Activated CD8-positive, alpha-beta T cell treated with anti-CD3 and anti-CD28 coated beads, Interleukin-2, amount 10 ng/mL, durations not matched to agents 7 days and 5 days (primary cell): ENCODE measurements at regions not wholly inside any gene's neighbourhood (a gene's known extent, or its start where the extent isn't known, plus 50 kb on each side); places are given as distances from the start of the nearest gene placed in this dataset.

Experiments
- ATAC-seq: fragments of 150-1000 bp; cut with Tn5 transposase; one replicate; pipeline ENCODE4 v1.10.0; 2021; ENCODE audit warnings: moderate library complexity
- CTCF ChIA-PET: fragments of 350-600 bp; sonication (Branson Sonifier 250); formaldehyde crosslinking; loops from one replicate; lab custom pipeline; 2021; ENCODE audit warnings: antibody characterized with exemption; lab: Charles Lee
- POLR2A ChIA-PET: fragments of 350-600 bp; sonication (Branson Sonifier 250); formaldehyde crosslinking; loops from one replicate; lab custom pipeline; 2021; ENCODE audit warnings: antibody characterized with exemption; lab: Charles Lee
- DNase-seq: peaks from one replicate; pipeline ENCODE4 v3.0.0-alpha.2; 2020
- H3K27ac Mint-ChIP-seq: one replicate; pipeline ENCODE4 v1.8.0; 2021; ENCODE audit warnings: mild to moderate bottlenecking, mixed read lengths
- H3K27me3 Mint-ChIP-seq: one replicate; pipeline ENCODE4 v1.8.0; 2021; ENCODE audit warnings: low read depth, mixed read lengths
- H3K36me3 Mint-ChIP-seq: one replicate; pipeline ENCODE4 v1.8.0; 2021; ENCODE audit warnings: low read depth, mixed read lengths
- H3K4me1 Mint-ChIP-seq: one replicate; pipeline ENCODE4 v1.8.0; 2021; ENCODE audit warnings: low read depth, mixed read lengths
- H3K4me3 Mint-ChIP-seq: one replicate; pipeline ENCODE4 v1.8.0; 2021; ENCODE audit warnings: mild to moderate bottlenecking, mixed read lengths
- H3K9me3 Mint-ChIP-seq: one replicate; pipeline ENCODE4 v1.8.0; 2022; ENCODE audit warnings: mixed read lengths; ENCODE audit not compliant: insufficient read depth

- Mint-ChIP-seq H3K4me1 (no peaks in the 10 kb centered on the region), H3K27me3 (peaks cover 2% of the 10 kb centered on the region), H3K9me3 (no peaks in the 10 kb centered on the region), H3K27ac (no peak overlapping the region), H3K4me3 (no peak overlapping the region), H3K36me3 (no peaks in the 10 kb centered on the region)
- ATAC-seq (no peak), DNase-seq (no peak)
- ChIA-PET POLR2A (no interaction called here), CTCF (no interaction called here)
Observed at GRCh38 chr11:134794192-134794591, 382.1 kb upstream of the B3GAT1 start.

GRCh38 chr11:134792677-134793076 lies 380.6 kb upstream of the B3GAT1 start:
- Mint-ChIP-seq H3K9me3 (no peaks in the 10 kb centered on the region), H3K36me3 (no peaks in the 10 kb centered on the region), H3K4me1 (no peaks in the 10 kb centered on the region), H3K27me3 (peaks cover 2% of the 10 kb centered on the region), H3K4me3 (no peak overlapping the region), H3K27ac (no peak overlapping the region)
- CTCF ChIA-PET: no interaction called here
- POLR2A ChIA-PET: interaction anchor here (0.6 kb wide), 1 partner anchor 37 kb away, joined by 4 read pairs; no protein-coding TSS in a partner anchor
- no peak for DNase-seq
- no peak for ATAC-seq

GRCh38 chr11:134792044-134792443 lies 380.0 kb upstream of the B3GAT1 start:
- Mint-ChIP-seq H3K36me3 (no peaks in the 10 kb centered on the region), H3K4me1 (no peaks in the 10 kb centered on the region), H3K4me3 (no peak overlapping the region), H3K9me3 (no peaks in the 10 kb centered on the region), H3K27me3 (peaks cover 2% of the 10 kb centered on the region), H3K27ac (no peak overlapping the region)
- ChIA-PET CTCF (no interaction called here), POLR2A (interaction anchor here (0.6 kb wide), 1 partner anchor 327 kb away, joined by 3 read pairs; no protein-coding TSS in a partner anchor)
- ATAC-seq: no peak
- no peak for DNase-seq

GRCh38 chr11:134791102-134791501 lies 379.1 kb upstream of the B3GAT1 start:
- H3K4me3 Mint-ChIP-seq: no peak overlapping the region
- ChIA-PET CTCF (no interaction called here), POLR2A (no interaction called here)
- DNase-seq (no peak), ATAC-seq (no peak)
- no peak overlapping the region for H3K27ac Mint-ChIP-seq
- peaks cover 2% of the 10 kb centered on the region for H3K27me3 Mint-ChIP-seq
- no peaks in the 10 kb centered on the region for H3K4me1 Mint-ChIP-seq
- H3K9me3 Mint-ChIP-seq: no peaks in the 10 kb centered on the region
- no peaks in the 10 kb centered on the region for H3K36me3 Mint-ChIP-seq

GRCh38 chr11:134789104-134789503 lies 377.1 kb upstream of the B3GAT1 start:
- Mint-ChIP-seq H3K36me3 (no peaks in the 10 kb centered on the region), H3K4me1 (no peaks in the 10 kb centered on the region), H3K9me3 (no peaks in the 10 kb centered on the region), H3K4me3 (no peak overlapping the region), H3K27me3 (peaks cover 2% of the 10 kb centered on the region), H3K27ac (no peak overlapping the region)
- ChIA-PET CTCF (no interaction called here), POLR2A (no interaction called here)
- ATAC-seq: no peak
- no peak for DNase-seq

GRCh38 chr11:134786636-134787035 lies 374.6 kb upstream of the B3GAT1 start:
- Mint-ChIP-seq H3K27me3 (peaks cover 2% of the 10 kb centered on the region), H3K4me1 (no peaks in the 10 kb centered on the region), H3K4me3 (no peak overlapping the region), H3K36me3 (no peaks in the 10 kb centered on the region), H3K27ac (no peak overlapping the region), H3K9me3 (no peaks in the 10 kb centered on the region)
- CTCF ChIA-PET: no interaction called here
- no peak for DNase-seq
- POLR2A ChIA-PET: no interaction called here
- ATAC-seq: no peak

- Mint-ChIP-seq H3K9me3 (no peaks in the 10 kb centered on the region), H3K4me1 (no peaks in the 10 kb centered on the region), H3K36me3 (no peaks in the 10 kb centered on the region), H3K27ac (no peak overlapping the region), H3K27me3 (peaks cover 2% of the 10 kb centered on the region), H3K4me3 (no peak overlapping the region)
- DNase-seq (no peak), ATAC-seq (no peak)
- CTCF ChIA-PET: no interaction called here
- POLR2A ChIA-PET: no interaction called here
Observed at GRCh38 chr11:134785660-134786284, 373.7 kb upstream of the B3GAT1 start.

GRCh38 chr11:134785059-134785458 lies 373.0 kb upstream of the B3GAT1 start:
- no peak overlapping the region for H3K27ac Mint-ChIP-seq
- H3K27me3 Mint-ChIP-seq: peaks cover 4% of the 10 kb centered on the region
- no peaks in the 10 kb centered on the region for H3K9me3 Mint-ChIP-seq
- ChIA-PET CTCF (no interaction called here), POLR2A (no interaction called here)
- H3K4me3 Mint-ChIP-seq: no peak overlapping the region
- ATAC-seq (no peak), DNase-seq (no peak)
- no peaks in the 10 kb centered on the region for H3K4me1 Mint-ChIP-seq
- no peaks in the 10 kb centered on the region for H3K36me3 Mint-ChIP-seq

- CTCF ChIA-PET: no interaction called here
- no peaks in the 10 kb centered on the region for H3K36me3 Mint-ChIP-seq
- H3K4me1 Mint-ChIP-seq: no peaks in the 10 kb centered on the region
- no peaks in the 10 kb centered on the region for H3K9me3 Mint-ChIP-seq
- ATAC-seq (no peak), DNase-seq (no peak)
- H3K4me3 Mint-ChIP-seq: no peak overlapping the region
- peaks cover 9% of the 10 kb centered on the region for H3K27me3 Mint-ChIP-seq
- POLR2A ChIA-PET: no interaction called here
- H3K27ac Mint-ChIP-seq: no peak overlapping the region
Observed at GRCh38 chr11:134784568-134784967, 372.5 kb upstream of the B3GAT1 start.

GRCh38 chr11:134784046-134784445 lies 372.0 kb upstream of the B3GAT1 start:
- Mint-ChIP-seq H3K27ac (no peak overlapping the region), H3K36me3 (no peaks in the 10 kb centered on the region), H3K4me1 (no peaks in the 10 kb centered on the region), H3K4me3 (no peak overlapping the region), H3K27me3 (peaks cover 13% of the 10 kb centered on the region), H3K9me3 (no peaks in the 10 kb centered on the region)
- POLR2A ChIA-PET: no interaction called here
- CTCF ChIA-PET: no interaction called here
- ATAC-seq (no peak), DNase-seq (no peak)

- Mint-ChIP-seq H3K27ac (no peak overlapping the region), H3K4me3 (no peak overlapping the region), H3K36me3 (no peaks in the 10 kb centered on the region), H3K27me3 (peaks cover 13% of the 10 kb centered on the region), H3K4me1 (no peaks in the 10 kb centered on the region), H3K9me3 (no peaks in the 10 kb centered on the region)
- ChIA-PET CTCF (no interaction called here), POLR2A (no interaction called here)
- DNase-seq (no peak), ATAC-seq (no peak)
Observed at GRCh38 chr11:134783234-134783633, 371.2 kb upstream of the B3GAT1 start.

GRCh38 chr11:134781380-134781866 lies 369.4 kb upstream of the B3GAT1 start:
- Mint-ChIP-seq H3K4me3 (no peak overlapping the region), H3K4me1 (no peaks in the 10 kb centered on the region), H3K27ac (no peak overlapping the region), H3K9me3 (no peaks in the 10 kb centered on the region), H3K27me3 (peaks cover 13% of the 10 kb centered on the region), H3K36me3 (no peaks in the 10 kb centered on the region)
- ATAC-seq: no peak
- no peak for DNase-seq
- CTCF ChIA-PET: no interaction called here
- POLR2A ChIA-PET: no interaction called here
